GM21447 (cell line): ENCODE measurements at regions not wholly inside any gene's neighbourhood (a gene's known extent, or its start where the extent isn't known, plus 50 kb on each side); places are given as distances from the start of the nearest gene placed in this dataset.

Experiments used
- ATAC-seq: cut with Tn5 transposase; IDR thresholded peaks from one replicate; pipeline ENCODE4 v1.9.1; 2021; ENCODE audit not compliant: unreplicated experiment

- no peak for ATAC-seq
Measured at GRCh38 chr21:25424634-25425033, 182.6 kb downstream of the MRPL39 start.

DNA sequence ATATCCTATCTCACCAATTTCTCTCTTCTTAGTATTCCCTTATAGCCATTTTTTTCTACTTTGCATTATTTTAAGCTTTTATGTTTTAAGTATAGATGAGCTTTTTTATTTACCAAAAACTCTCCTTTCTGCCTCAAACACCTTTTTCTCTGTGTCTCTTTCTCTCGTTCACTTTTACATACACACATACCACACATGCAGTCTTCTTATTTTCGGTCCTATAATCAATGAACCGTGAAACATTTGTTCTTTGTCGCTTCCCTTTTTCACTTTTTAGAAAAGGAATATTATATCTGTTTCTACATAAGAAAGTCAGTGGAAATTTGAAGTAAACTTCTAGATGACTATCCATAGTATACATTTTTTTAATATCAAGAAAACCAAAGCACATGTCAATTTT is 183.2 kb downstream of the MRPL39 start:
- no peak for ATAC-seq

GRCh38 chr21:25422610-25423608 is 184.4 kb downstream of the MRPL39 start:
- no peak for ATAC-seq

DNA sequence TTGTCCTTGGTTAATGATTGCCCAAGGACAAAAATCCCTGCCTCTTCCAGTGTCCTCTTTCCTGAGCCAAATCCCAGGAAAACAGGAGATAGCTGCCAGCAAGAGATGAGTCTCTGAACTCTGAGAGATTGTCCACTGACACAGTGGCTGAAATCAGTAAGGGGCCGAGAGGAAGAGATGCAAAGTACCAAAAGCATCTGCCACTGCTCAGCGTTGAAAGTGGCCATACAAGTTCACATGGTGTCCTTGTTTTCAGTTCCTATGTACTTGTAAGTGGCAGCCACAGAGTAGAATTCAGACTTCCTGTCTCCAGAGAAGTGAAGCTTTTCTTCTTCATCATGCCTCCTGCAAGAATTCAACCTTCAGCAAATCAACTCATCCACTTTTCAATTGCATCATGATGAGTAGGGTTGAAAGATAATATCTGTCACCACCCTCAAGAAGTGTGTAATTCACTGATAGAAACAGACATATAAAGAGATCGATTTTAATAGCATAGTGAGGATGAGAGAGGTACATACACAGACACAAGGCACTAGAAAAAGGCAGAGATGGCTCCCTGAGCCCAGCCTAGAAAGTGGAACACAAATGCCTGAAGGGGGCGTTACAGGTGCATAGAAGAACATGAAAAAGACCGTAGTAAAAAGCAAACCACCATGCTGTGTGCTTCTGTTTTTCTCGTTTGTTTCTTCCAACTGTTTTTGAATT is 185.8 kb downstream of the MRPL39 start:
- peak; percentile 66 for ATAC-seq

DNA sequence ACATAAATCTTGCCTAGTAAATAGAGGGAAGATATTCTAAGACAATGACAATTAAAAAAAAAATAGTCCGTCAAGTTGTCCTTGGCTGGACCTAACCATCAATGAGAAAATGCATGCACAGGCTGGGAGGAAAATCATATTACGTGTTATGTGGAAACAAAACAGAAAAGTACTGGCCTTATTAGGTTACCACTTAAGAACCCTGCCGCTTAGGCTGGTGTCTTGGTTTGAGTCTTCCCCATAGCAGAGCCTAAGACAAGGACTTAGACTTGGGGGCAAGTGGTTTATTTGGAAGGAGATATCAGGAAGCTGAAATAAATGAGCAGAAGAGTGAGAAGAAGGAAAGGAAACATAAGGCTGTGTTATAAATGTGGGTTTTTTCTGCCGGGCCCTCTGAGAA is 186.4 kb downstream of the MRPL39 start:
- ATAC-seq, result peak; percentile 3

DNA sequence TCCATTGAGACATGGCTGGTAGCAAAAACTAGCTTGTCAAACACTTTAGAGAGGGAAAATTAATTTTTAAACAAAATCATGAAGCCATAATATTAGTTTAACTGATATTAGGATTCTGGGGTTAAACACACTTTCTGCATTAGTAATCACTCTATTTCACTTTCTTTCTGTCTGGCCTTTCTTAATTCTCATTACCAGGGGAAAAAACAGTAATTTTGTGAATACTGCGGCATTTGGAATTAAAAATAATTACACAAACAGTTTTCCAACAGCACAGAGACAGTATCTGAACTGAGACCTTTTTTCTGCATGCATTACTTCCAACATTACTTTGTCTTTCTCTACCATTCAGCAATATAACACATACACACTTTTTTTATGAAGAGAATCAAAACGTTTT is 190.6 kb downstream of the MRPL39 start:
- ATAC-seq, result no peak

GRCh38 chr21:25412100-25412499 is 195.2 kb downstream of the MRPL39 start:
- ATAC-seq, result no peak

DNA sequence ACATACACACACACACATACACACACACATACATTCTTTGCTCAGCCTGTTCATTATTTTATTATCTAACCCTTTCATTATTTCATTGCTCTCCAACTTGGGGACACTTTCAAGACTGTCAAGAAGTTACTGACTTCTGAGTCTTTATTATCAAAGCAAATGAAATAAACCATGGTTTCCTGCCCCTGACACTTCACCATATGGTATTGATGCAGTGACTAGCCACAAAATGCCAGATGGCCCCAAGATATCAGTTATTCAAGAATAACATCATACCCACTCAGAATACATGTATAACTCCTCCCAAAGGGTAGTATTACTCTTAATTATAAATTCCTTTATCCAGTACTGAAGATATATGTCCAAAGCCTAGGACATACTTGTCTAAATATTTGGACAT is 197.3 kb downstream of the MRPL39 start:
- ATAC-seq, result no peak

- ATAC-seq, result no peak
Measured at GRCh38 chr21:25408666-25409065, 198.6 kb downstream of the MRPL39 start.

- ATAC-seq, result no peak
Measured at GRCh38 chr21:25406887-25407579, 200.2 kb downstream of the MRPL39 start.

GRCh38 chr21:25405984-25406383 is 201.3 kb downstream of the MRPL39 start:
- ATAC-seq, result no peak

GRCh38 chr21:25402134-25402961 is 204.9 kb downstream of the MRPL39 start:
- no peak for ATAC-seq

- ATAC-seq, result no peak
Measured at GRCh38 chr21:25400427-25400826, 206.9 kb downstream of the MRPL39 start.

DNA sequence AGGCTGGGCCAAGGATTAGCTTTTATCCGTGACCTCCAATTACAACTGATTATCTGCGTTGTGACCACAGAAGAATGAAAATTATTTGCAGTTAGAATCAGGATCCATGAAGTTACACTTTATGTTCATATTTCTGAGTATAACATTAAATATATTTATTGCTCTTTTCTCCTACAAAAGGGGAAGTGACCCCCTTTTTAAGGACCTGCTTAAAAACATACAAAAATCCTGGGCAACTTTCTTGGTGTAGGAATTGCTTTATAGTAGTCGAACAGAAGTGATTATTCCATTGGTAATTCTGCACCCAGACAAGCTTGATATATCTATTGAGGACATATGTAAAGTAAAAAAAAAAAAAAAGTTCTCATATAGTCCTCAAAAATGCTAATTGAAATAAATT is 208.7 kb downstream of the MRPL39 start:
- no peak for ATAC-seq

GRCh38 chr21:25396135-25396711 is 211.1 kb downstream of the MRPL39 start:
- peak; percentile 89 for ATAC-seq

DNA sequence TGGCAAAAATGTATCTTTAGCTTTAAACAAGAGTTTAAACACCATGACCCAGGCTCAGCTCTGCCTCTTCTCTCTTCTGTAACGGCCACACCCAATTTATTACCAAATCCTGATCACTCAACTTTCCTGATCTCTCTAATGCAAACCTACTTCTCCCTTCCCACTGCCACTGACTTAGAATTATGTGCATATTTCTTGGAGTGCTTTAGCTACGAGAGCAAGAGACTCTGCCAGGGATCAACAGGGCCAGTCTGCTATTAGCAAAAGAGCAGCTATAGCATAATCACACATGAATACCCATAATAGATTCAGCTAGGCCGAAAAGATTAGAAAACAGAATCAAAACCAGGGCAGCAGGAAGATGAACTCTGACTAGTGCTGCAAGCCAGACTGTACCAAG is 215.5 kb downstream of the MRPL39 start:
- no peak for ATAC-seq

GRCh38 chr21:25390701-25391100 is 216.6 kb downstream of the MRPL39 start:
- no peak for ATAC-seq

DNA sequence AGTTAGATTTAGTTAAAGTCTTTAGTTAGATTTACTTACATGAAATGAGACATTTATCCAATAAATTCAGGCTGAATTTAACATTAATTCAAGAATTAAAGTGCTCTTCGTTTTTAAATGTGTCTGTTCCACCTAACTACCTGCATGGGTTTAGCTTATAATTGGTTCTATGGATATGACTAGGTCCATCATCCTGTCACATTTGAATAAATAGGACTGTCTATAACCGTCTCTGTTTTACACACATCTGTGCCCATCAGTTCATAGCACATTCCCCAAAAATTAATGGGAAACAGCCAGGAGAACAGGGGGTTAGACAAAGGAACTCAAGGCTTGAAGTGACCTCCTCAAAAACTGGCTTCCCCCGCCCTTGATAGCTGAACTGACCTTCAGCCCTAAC is 219.6 kb downstream of the MRPL39 start:
- ATAC-seq, result no peak

GRCh38 chr21:25385911-25386474 is 221.3 kb downstream of the MRPL39 start:
- peak; percentile 57 for ATAC-seq

GRCh38 chr21:25385341-25385740 is 221.9 kb downstream of the MRPL39 start:
- no peak for ATAC-seq
